Ishikawa (cell line): ENCODE measurements at regions not wholly inside any gene's neighbourhood (a gene's known extent, or its start where the extent isn't known, plus 50 kb on each side); places are given as distances from the start of the nearest gene placed in this dataset.

Experiments used
- CEBPB ChIP-seq: IDR thresholded peaks from 2 replicates; pipeline ENCODE4 v1.6.1; 2012
- CREB1 ChIP-seq: IDR thresholded peaks from 2 replicates; pipeline ENCODE4 v1.6.1; 2012; ENCODE audit warnings: low read depth
- EGR1 ChIP-seq: IDR thresholded peaks from 2 replicates; pipeline ENCODE4 v1.6.1; 2012
- EP300 ChIP-seq: IDR thresholded peaks from 2 replicates; pipeline ENCODE4 v1.6.1; 2012; ENCODE audit warnings: borderline replicate concordance
- FOXM1 ChIP-seq: IDR thresholded peaks from 2 replicates; pipeline ENCODE4 v1.6.1; 2012; ENCODE audit warnings: low read depth, borderline replicate concordance
- NFIC ChIP-seq: IDR thresholded peaks from 2 replicates; pipeline ENCODE4 v1.6.1; 2012
- RAD21 ChIP-seq: IDR thresholded peaks from 2 replicates; pipeline ENCODE4 v1.6.1; 2012; ENCODE audit warnings: low read depth
- TAF1 ChIP-seq: IDR thresholded peaks from 2 replicates; pipeline ENCODE4 v1.6.1; 2012; ENCODE audit warnings: low read depth, mild to moderate bottlenecking
- TCF12 ChIP-seq: IDR thresholded peaks from 2 replicates; pipeline ENCODE4 v1.6.1; 2012; ENCODE audit warnings: low read depth
- TEAD4 ChIP-seq: IDR thresholded peaks from 2 replicates; pipeline ENCODE4 v1.6.1; 2012
- YY1 ChIP-seq: IDR thresholded peaks from 2 replicates; pipeline ENCODE4 v1.6.1; 2012; ENCODE audit warnings: low read depth
- ZBTB7A ChIP-seq: IDR thresholded peaks from 2 replicates; pipeline ENCODE4 v1.6.1; 2012; ENCODE audit warnings: low read depth
- TF ChIP-seq, protein P1 (sequence below): IDR thresholded peaks from 2 replicates; pipeline ENCODE4 v1.6.1; 2012
- TF ChIP-seq, protein P2 (sequence below): IDR thresholded peaks from 2 replicates; pipeline ENCODE4 v1.6.1; 2012; ENCODE audit warnings: low read depth, mild to moderate bottlenecking
- TF ChIP-seq, protein P3 (sequence below): IDR thresholded peaks from 2 replicates; pipeline ENCODE4 v1.6.1; 2012

DNA sequence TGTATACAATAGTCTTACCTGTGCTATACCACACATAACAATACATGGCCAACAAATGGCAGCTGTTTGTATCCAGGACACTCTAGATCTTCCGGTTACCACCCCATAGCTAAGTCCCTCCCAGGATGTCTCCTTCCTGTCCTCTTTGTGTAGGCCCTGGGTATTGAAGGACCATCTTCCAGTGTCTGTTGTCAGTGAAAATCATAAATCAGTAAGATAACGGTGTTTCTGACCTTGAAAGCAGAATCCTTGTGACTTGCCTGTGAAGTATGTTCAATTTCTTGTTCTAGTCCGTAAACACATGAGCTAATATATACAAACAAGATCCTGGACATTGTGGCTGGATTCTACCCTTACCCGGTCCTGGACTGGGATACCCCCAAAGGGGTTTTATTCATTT, 462.8 kb downstream of the NTRK3 start:
- TF ChIP-seq ZBTB7A, result no peak
- TF ChIP-seq, protein P1, sequence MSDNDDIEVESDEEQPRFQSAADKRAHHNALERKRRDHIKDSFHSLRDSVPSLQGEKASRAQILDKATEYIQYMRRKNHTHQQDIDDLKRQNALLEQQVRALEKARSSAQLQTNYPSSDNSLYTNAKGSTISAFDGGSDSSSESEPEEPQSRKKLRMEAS, result no peak
- TF ChIP-seq FOXM1, result no peak
- TF ChIP-seq, protein P2, sequence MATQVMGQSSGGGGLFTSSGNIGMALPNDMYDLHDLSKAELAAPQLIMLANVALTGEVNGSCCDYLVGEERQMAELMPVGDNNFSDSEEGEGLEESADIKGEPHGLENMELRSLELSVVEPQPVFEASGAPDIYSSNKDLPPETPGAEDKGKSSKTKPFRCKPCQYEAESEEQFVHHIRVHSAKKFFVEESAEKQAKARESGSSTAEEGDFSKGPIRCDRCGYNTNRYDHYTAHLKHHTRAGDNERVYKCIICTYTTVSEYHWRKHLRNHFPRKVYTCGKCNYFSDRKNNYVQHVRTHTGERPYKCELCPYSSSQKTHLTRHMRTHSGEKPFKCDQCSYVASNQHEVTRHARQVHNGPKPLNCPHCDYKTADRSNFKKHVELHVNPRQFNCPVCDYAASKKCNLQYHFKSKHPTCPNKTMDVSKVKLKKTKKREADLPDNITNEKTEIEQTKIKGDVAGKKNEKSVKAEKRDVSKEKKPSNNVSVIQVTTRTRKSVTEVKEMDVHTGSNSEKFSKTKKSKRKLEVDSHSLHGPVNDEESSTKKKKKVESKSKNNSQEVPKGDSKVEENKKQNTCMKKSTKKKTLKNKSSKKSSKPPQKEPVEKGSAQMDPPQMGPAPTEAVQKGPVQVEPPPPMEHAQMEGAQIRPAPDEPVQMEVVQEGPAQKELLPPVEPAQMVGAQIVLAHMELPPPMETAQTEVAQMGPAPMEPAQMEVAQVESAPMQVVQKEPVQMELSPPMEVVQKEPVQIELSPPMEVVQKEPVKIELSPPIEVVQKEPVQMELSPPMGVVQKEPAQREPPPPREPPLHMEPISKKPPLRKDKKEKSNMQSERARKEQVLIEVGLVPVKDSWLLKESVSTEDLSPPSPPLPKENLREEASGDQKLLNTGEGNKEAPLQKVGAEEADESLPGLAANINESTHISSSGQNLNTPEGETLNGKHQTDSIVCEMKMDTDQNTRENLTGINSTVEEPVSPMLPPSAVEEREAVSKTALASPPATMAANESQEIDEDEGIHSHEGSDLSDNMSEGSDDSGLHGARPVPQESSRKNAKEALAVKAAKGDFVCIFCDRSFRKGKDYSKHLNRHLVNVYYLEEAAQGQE, result no peak
- TF ChIP-seq TCF12, result no peak
- TF ChIP-seq RAD21, result no peak
- no peak for TF ChIP-seq EP300
- TF ChIP-seq, protein P3, sequence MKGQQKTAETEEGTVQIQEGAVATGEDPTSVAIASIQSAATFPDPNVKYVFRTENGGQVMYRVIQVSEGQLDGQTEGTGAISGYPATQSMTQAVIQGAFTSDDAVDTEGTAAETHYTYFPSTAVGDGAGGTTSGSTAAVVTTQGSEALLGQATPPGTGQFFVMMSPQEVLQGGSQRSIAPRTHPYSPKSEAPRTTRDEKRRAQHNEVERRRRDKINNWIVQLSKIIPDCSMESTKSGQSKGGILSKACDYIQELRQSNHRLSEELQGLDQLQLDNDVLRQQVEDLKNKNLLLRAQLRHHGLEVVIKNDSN, result no peak
- no peak for TF ChIP-seq NFIC

DNA sequence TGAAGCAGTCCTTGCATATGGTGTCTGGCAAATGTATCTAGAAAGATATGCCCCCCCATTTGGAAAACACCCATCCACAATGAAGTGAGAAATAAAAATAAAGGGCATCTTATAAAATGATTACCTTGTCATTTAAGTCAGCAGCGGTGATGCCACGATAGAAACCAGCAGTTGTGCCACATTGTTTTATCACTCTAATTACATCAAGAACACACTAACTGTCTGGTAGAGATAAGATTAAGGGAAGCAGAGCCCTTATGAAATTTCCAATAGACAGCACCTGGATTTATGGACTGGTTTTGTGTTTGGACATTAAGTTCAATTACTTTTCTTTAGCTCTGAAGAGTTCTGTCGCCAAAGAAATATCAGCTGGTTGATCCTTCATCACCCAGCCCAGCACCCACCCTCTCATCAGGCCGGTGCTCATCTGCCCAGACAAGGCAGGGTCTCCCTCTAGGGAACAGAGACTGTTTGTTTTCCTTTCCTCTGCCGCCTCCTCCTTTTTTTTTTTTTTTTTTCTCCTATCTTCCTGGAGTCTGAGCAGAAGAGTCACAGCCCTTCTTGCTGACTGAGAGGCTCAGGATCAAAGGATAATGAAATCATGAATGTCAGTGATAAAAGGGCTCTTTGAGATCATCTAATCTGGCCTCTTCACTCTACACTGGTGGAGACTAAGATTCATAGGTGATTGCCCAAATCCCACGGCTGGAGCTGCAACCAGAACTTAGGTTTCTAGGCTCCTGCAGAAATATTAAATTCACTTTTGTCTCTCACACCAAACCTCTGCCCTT, 464.1 kb downstream of the NTRK3 start:
- no peak for TF ChIP-seq YY1
- TF ChIP-seq, protein P3, result no peak
- no peak for TF ChIP-seq CEBPB
- TF ChIP-seq FOXM1, result no peak
- no peak for TF ChIP-seq EP300
- TF ChIP-seq TEAD4, result no peak
- TF ChIP-seq, protein P2, result no peak
- TF ChIP-seq CREB1, result no peak
- TF ChIP-seq RAD21, result no peak
- no peak for TF ChIP-seq TAF1
- TF ChIP-seq NFIC, result no peak
- no peak for TF ChIP-seq EGR1
- TF ChIP-seq, protein P1, result no peak
- TF ChIP-seq TCF12, result no peak

DNA sequence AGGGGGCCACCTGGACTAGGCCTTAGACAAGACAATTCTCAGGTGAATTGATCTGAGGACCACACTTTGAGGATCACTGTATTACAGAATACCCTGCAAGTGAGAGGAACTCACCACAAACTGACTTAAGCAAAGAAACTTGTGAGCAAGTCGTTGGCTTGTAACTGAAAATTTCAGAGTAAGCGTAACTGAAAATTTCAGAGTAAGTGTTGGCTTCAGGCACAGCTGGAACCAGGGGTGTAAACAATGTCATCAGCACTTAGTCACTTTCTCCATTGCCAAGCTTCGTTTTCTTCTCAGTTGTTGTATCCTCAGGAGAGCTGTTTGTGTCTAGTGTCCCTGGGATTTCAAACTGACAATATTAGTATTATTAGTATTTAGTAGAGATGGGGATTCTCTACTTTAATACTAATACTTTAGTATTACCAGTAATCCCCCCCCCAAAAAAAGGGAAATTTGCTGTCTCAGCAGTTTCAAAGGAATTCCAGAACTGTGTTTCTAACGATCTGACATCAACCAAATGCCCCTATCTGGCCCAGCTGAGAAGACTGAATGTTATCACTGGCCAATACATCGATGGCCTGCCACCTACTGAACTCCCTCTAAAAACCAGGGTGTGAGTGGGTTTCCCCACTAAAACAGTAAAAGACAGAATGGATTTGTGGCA, 474.4 kb downstream of the NTRK3 start:
- TF ChIP-seq EP300 (no peak), RAD21 (no peak), NFIC (no peak), TCF12 (no peak), YY1 (no peak), CEBPB (no peak), CREB1 (no peak), FOXM1 (no peak), EGR1 (no peak), TAF1 (no peak)
- TF ChIP-seq, protein P2, result no peak
- TF ChIP-seq, protein P3, result no peak
